ENCODE measurements at regions not wholly inside any gene's neighbourhood (a gene's known extent, or its start where the extent isn't known, plus 50 kb on each side); places are given as distances from the start of the nearest gene placed in this dataset.

DNA sequence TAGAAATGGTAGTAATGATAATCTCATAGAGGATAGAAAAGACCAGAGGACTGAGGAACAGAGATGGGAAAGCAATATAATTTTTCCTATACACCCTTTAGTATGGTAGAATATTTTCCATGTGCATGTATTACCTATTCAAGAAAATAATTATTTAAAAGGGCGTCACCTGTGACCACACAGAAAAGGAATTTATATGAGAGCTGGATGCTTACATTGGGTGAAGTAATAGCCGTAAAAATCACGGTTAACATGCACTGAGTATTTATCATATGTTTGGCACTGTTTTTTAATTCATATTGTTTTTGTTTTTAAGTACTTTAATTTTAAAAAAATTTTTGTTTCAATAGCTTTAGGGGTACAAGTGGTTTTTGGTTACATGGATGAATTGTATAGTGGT lies 195.1 kb downstream of the IPMK start:
- no peak for DNase-seq (ENCODE audit: low read depth)
- H3K4me3 ChIP-seq (ENCODE audit: low read depth, low read length) = no peak overlapping the region
- TF ChIP-seq, protein P1, sequence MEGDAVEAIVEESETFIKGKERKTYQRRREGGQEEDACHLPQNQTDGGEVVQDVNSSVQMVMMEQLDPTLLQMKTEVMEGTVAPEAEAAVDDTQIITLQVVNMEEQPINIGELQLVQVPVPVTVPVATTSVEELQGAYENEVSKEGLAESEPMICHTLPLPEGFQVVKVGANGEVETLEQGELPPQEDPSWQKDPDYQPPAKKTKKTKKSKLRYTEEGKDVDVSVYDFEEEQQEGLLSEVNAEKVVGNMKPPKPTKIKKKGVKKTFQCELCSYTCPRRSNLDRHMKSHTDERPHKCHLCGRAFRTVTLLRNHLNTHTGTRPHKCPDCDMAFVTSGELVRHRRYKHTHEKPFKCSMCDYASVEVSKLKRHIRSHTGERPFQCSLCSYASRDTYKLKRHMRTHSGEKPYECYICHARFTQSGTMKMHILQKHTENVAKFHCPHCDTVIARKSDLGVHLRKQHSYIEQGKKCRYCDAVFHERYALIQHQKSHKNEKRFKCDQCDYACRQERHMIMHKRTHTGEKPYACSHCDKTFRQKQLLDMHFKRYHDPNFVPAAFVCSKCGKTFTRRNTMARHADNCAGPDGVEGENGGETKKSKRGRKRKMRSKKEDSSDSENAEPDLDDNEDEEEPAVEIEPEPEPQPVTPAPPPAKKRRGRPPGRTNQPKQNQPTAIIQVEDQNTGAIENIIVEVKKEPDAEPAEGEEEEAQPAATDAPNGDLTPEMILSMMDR (IDR thresholded peaks at IDR 0.05; ENCODE audit: control insufficient read depth, extremely low read depth, insufficient read depth) = no peak

GRCh38 chr10:58070956-58071355 lies 196.7 kb downstream of the IPMK start:
- TF ChIP-seq, protein P1 (IDR thresholded peaks at IDR 0.05; ENCODE audit: control insufficient read depth, extremely low read depth, insufficient read depth) = no peak
- DNase-seq (ENCODE audit: low read depth) = peak; percentile 58
- H3K4me3 ChIP-seq (ENCODE audit: low read depth, low read length) = no peak overlapping the region

DNA sequence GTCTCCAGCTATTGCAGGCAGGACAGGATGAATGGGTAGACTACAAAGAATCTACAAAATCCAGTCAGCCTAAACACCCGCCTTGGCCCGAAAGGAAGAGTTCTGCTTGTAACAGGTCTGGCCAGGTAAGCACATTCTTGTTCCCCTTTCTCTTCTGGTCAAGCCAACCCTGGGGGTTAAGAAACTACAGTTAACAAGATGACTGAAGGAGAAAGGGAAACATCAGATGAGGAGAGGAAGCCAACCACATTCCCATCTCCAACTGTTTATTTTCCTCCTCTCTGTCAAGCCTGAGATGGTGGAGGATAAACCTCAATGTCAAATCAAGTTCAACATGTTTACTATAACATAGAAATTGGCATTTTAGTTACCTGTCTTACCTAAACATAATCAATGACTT lies 198.9 kb downstream of the IPMK start:
- DNase-seq (ENCODE audit: low read depth) = no peak
- no peak overlapping the region for H3K4me3 ChIP-seq (ENCODE audit: low read depth, low read length)
- TF ChIP-seq, protein P1 (IDR thresholded peaks at IDR 0.05; ENCODE audit: control insufficient read depth, extremely low read depth, insufficient read depth) = no peak

- no peak for DNase-seq (ENCODE audit: low read depth)
- no peak overlapping the region for H3K4me3 ChIP-seq (ENCODE audit: low read depth, low read length)
- TF ChIP-seq, protein P1 (IDR thresholded peaks at IDR 0.05; ENCODE audit: control insufficient read depth, extremely low read depth, insufficient read depth) = no peak
Observed at GRCh38 chr10:58066979-58067378, 200.7 kb downstream of the IPMK start.

- no peak overlapping the region for H3K4me3 ChIP-seq (ENCODE audit: low read depth, low read length)
- no peak for DNase-seq (ENCODE audit: low read depth)
- TF ChIP-seq, protein P1 (IDR thresholded peaks at IDR 0.05; ENCODE audit: control insufficient read depth, extremely low read depth, insufficient read depth) = no peak
Observed at GRCh38 chr10:58066126-58066525, 201.6 kb downstream of the IPMK start.

DNA sequence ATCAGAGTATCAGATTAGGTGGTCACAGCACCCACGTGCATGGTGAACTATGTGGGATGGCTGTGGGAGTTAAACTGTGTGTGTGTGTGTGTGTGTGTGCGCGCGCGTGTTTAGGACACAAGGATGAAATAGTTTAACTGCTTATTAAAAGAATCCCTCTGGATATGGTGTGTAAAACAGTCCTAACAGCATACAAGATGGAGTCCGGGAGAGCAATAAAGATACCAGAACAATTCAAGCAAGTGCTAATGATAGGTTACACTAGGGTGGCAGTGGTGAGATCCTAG lies 202.2 kb downstream of the IPMK start:
- no peak overlapping the region for H3K4me3 ChIP-seq (ENCODE audit: low read depth, low read length)
- TF ChIP-seq, protein P1 (IDR thresholded peaks at IDR 0.05; ENCODE audit: control insufficient read depth, extremely low read depth, insufficient read depth) = no peak
- no peak for DNase-seq (ENCODE audit: low read depth)

- TF ChIP-seq, protein P1 (IDR thresholded peaks at IDR 0.05; ENCODE audit: control insufficient read depth, extremely low read depth, insufficient read depth) = peak; percentile 77
- DNase-seq (ENCODE audit: low read depth) = no peak
- no peak overlapping the region for H3K4me3 ChIP-seq (ENCODE audit: low read depth, low read length)
Observed at GRCh38 chr10:58064714-58065528, 202.8 kb downstream of the IPMK start.
